Tibial artery (tissue), 4 donors: ENCODE measurements at regions not wholly inside any gene's neighbourhood (a gene's known extent, or its start where the extent isn't known, plus 50 kb on each side); places are given as distances from the start of the nearest gene placed in this dataset.

Experiments used
- DNase-seq, 2 donors: peaks; one replicate each; pipeline ENCODE4 v3.0.0-alpha.2; 2019
- H3K27ac ChIP-seq, 2 donors: fragments of 200-600 bp; sonication (generic) in 1 of 2; 1 replicate in 1 of 2; 2 replicates in 1 of 2; pipeline ENCODE4 v1.5.1; 2018 to 2019; ENCODE audit warnings: mild to moderate bottlenecking in 1 of 2
- H3K27me3 ChIP-seq, 2 donors: fragments of 200-600 bp; sonication (generic) in 1 of 2; one replicate each; pipeline versions ENCODE4 v1.5.1 to v1.6.0; 2016 to 2019
- H3K36me3 ChIP-seq, 3 donors: fragments of 200-600 bp; sonication (generic) in 2 of 3; one replicate each; pipeline ENCODE4 v1.5.1; 2016 to 2019; ENCODE audit warnings: mild to moderate bottlenecking in 2 of 3
- H3K4me1 ChIP-seq, 4 donors: fragments of 200-600 bp; sonication (generic) in 2 of 4; 1 replicate in 3 of 4; 2 replicates in 1 of 4; pipeline ENCODE4 v1.5.1; 2016 to 2019
- H3K4me3 ChIP-seq, 2 donors: fragments of 200-600 bp; sonication (generic) in 1 of 2; 1 replicate in 1 of 2; 2 replicates in 1 of 2; pipeline ENCODE4 v1.5.1; 2018 to 2019; ENCODE audit warnings: mild to moderate bottlenecking in 2 of 2
- H3K9me3 ChIP-seq, 3 donors: fragments of 200-600 bp; sonication (generic) in 1 of 3; one replicate each; pipeline ENCODE4 v1.5.1; 2016 to 2019
- CTCF ChIP-seq, 2 experiments: fragments of 200-600 bp in 1 of 2; fragments of 450-650 bp in 1 of 2; IDR thresholded peaks; one replicate each; pipeline ENCODE4 v1.5.1; 2017 to 2019; ENCODE audit warnings: antibody characterized with exemption in 2 of 2, mild to moderate bottlenecking in 1 of 2, moderate library complexity in 1 of 2
- intact Hi-C: fragments of 100-400 bp; cut with DNase I; formaldehyde crosslinking; loops from one replicate; pipeline ENCODE4 v1.15.0; 2023; ENCODE audit warnings: low total_unique reads

GRCh38 chr1:182275271-182275670 is 116.3 kb downstream of the GLUL start:
- no peak overlapping the region for H3K27ac ChIP-seq
- TF ChIP-seq CTCF (IDR thresholded peaks at IDR 0.05): no peak
- no peaks in the 10 kb centered on the region for H3K27me3 ChIP-seq
- intact Hi-C loops: no loop called here
- H3K4me3 ChIP-seq: no peak overlapping the region
- no peaks in the 10 kb centered on the region for H3K9me3 ChIP-seq
- no peak for DNase-seq
- no peaks in the 10 kb centered on the region for H3K4me1 ChIP-seq
- no peaks in the 10 kb centered on the region for H3K36me3 ChIP-seq

GRCh38 chr1:182274618-182275017 is 117.0 kb downstream of the GLUL start:
- Histone ChIP-seq H3K36me3 (no peaks in the 10 kb centered on the region), H3K27me3 (no peaks in the 10 kb centered on the region), H3K4me3 (no peak overlapping the region), H3K4me1 (no peaks in the 10 kb centered on the region), H3K27ac (no peak overlapping the region), H3K9me3 (no peaks in the 10 kb centered on the region)
- DNase-seq: no peak
- intact Hi-C loops: no loop called here
- no peak for TF ChIP-seq CTCF (IDR thresholded peaks at IDR 0.05)

GRCh38 chr1:182270731-182271130 is 120.9 kb downstream of the GLUL start:
- H3K27me3 ChIP-seq: no peaks in the 10 kb centered on the region
- DNase-seq: no peak
- H3K4me3 ChIP-seq: no peak overlapping the region
- H3K9me3 ChIP-seq: no peaks in the 10 kb centered on the region
- intact Hi-C loops: no loop called here
- no peak overlapping the region for H3K27ac ChIP-seq
- H3K4me1 ChIP-seq: no peaks in the 10 kb centered on the region
- no peak for TF ChIP-seq CTCF (IDR thresholded peaks at IDR 0.05)
- H3K36me3 ChIP-seq: no peaks in the 10 kb centered on the region

- intact Hi-C loops: no loop called here
- H3K27me3 ChIP-seq: no peaks in the 10 kb centered on the region
- H3K4me1 ChIP-seq: no peaks in the 10 kb centered on the region
- DNase-seq: no peak
- no peaks in the 10 kb centered on the region for H3K36me3 ChIP-seq
- TF ChIP-seq CTCF (IDR thresholded peaks at IDR 0.05): no peak
- no peak overlapping the region for H3K27ac ChIP-seq
- no peak overlapping the region for H3K4me3 ChIP-seq
- H3K9me3 ChIP-seq: no peaks in the 10 kb centered on the region
Observed at GRCh38 chr1:182269097-182269496, 122.5 kb downstream of the GLUL start.

- no peak overlapping the region for H3K27ac ChIP-seq
Observed at GRCh38 chr1:182268669-182269068, 122.9 kb downstream of the GLUL start.

More at GRCh38 chr1:182268669-182269068, 122.9 kb downstream of the GLUL start:
- DNase-seq: no peak
- no peak for TF ChIP-seq CTCF (IDR thresholded peaks at IDR 0.05)
- intact Hi-C loops: no loop called here
- Histone ChIP-seq H3K4me1 (no peaks in the 10 kb centered on the region), H3K27me3 (no peaks in the 10 kb centered on the region), H3K4me3 (no peak overlapping the region), H3K36me3 (no peaks in the 10 kb centered on the region), H3K9me3 (no peaks in the 10 kb centered on the region)
